ENCODE measurements at regions not wholly inside any gene's neighbourhood (a gene's known extent, or its start where the extent isn't known, plus 50 kb on each side); places are given as distances from the start of the nearest gene placed in this dataset.
"Not testable (repeated sequence)": the region's sequence is repeated elsewhere in the genome, so short reads cannot be mapped to it uniquely, and the experiment has no call there.

DNA sequence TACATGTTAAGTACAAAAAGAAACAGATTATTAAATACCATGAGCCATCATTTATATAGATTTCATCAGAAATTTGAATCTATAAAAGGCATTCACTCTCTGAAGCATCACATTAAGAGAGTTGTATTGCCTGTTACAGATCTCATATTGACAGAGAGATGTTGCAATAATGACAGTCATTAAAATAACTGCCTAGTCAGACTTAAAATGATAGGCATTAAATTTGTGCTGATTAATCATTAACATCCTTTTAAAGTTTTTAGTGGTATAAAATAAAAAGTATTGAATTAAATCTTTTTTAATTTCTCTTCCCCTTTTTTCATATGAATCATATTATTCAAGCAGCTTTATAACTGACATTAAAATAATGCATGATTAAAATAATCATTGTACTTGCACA is 404.9 kb upstream of the FAM174A start:
- no peak for DNase-seq
- intact Hi-C loops (cut with DNase I; ENCODE audit: low total_unique reads), result no loop called here
- no peak for TF ChIP-seq POLR2A (IDR thresholded peaks at IDR 0.05)
- TF ChIP-seq, protein P1, sequence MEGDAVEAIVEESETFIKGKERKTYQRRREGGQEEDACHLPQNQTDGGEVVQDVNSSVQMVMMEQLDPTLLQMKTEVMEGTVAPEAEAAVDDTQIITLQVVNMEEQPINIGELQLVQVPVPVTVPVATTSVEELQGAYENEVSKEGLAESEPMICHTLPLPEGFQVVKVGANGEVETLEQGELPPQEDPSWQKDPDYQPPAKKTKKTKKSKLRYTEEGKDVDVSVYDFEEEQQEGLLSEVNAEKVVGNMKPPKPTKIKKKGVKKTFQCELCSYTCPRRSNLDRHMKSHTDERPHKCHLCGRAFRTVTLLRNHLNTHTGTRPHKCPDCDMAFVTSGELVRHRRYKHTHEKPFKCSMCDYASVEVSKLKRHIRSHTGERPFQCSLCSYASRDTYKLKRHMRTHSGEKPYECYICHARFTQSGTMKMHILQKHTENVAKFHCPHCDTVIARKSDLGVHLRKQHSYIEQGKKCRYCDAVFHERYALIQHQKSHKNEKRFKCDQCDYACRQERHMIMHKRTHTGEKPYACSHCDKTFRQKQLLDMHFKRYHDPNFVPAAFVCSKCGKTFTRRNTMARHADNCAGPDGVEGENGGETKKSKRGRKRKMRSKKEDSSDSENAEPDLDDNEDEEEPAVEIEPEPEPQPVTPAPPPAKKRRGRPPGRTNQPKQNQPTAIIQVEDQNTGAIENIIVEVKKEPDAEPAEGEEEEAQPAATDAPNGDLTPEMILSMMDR (IDR thresholded peaks at IDR 0.05), result no peak
- Histone ChIP-seq H3K9me3 (no peaks in the 10 kb centered on the region), H3K36me3 (no peaks in the 10 kb centered on the region), H3K4me3 (no peak overlapping the region), H3K27me3 (no peaks in the 10 kb centered on the region), H3K4me1 (no peaks in the 10 kb centered on the region), H3K27ac (no peak overlapping the region)

DNA sequence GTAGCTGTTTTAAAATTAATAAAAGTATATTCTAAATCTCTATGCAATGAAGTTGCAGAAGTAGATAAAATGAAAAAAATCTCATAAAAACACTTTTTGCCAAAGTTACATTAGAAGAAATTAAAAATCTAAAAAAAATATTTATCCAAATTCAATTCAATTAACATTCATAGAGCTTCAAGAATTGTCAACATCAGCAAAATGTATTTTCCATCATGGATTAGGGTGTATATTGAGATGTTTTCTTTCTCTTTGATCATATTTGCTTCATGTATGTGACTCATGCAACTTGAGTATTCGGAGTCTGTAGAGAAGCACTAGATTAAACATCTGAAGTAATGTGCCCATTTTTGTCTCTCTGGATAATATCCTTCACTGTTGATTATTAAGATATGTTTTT is 415.3 kb upstream of the FAM174A start:
- no peaks in the 10 kb centered on the region for H3K27me3 ChIP-seq
- H3K36me3 ChIP-seq, result no peaks in the 10 kb centered on the region
- TF ChIP-seq, protein P1 (IDR thresholded peaks at IDR 0.05), result no peak
- intact Hi-C loops (cut with DNase I; ENCODE audit: low total_unique reads), result no loop called here
- no peaks in the 10 kb centered on the region for H3K4me1 ChIP-seq
- H3K9me3 ChIP-seq, result no peaks in the 10 kb centered on the region
- no peak for DNase-seq
- no peak overlapping the region for H3K4me3 ChIP-seq
- no peak overlapping the region for H3K27ac ChIP-seq

DNA sequence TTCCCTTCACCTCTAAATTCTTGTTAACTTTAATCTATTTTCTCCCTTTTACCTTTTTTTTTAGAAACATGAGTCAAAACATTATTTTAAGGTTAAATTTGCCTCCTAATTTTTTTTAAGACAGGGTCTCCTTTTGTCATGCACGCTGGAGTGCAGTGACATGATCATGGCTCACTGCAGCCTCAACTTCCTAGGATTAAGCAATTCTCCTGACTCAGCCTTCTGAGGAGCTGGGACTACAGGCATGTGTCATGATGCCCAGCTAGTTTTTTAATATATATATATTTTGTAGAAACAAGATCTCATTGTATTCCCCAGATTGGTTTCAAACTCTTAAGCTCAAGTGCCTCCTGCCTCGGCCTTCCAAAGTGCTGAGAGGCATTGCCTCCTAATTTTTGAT is 424.7 kb upstream of the FAM174A start:
- no peak for TF ChIP-seq POLR2A (IDR thresholded peaks at IDR 0.05)
- no peak overlapping the region for H3K4me3 ChIP-seq
- no peaks in the 10 kb centered on the region for H3K4me1 ChIP-seq
- DNase-seq, result no peak
- H3K27ac ChIP-seq, result no peak overlapping the region
- H3K27me3 ChIP-seq, result no peaks in the 10 kb centered on the region
- no peaks in the 10 kb centered on the region for H3K36me3 ChIP-seq
- intact Hi-C loops (cut with DNase I; ENCODE audit: low total_unique reads), result no loop called here
- H3K9me3 ChIP-seq, result no peaks in the 10 kb centered on the region

DNA sequence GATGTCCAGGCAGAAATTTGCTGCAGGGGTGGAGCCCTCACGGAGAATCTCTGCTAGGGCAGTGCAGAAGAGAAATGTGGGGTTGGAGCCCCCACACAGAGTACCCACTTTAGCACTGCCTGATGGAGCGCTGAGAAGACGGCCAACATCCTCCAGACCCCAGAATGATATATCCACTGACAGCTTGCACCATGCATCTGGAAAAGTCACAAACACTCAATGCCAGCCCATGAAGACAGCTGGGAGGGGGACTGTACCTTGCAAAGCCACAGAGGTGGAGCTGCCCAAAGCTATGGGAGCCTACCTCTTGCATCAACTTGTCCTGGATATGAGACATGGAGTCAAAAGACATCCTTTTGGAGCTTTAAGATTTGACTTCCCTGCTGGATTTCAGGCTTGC is 426.3 kb upstream of the FAM174A start:
- TF ChIP-seq, protein P1 (IDR thresholded peaks at IDR 0.05), result no peak
- TF ChIP-seq POLR2A (IDR thresholded peaks at IDR 0.05), result no peak
- intact Hi-C loops (cut with DNase I; ENCODE audit: low total_unique reads), result no loop called here
- Histone ChIP-seq H3K36me3 (no peaks in the 10 kb centered on the region), H3K4me1 (no peaks in the 10 kb centered on the region), H3K27ac (no peak overlapping the region), H3K4me3 (no peak overlapping the region), H3K9me3 (no peaks in the 10 kb centered on the region), H3K27me3 (no peaks in the 10 kb centered on the region)
- no peak for DNase-seq

DNA sequence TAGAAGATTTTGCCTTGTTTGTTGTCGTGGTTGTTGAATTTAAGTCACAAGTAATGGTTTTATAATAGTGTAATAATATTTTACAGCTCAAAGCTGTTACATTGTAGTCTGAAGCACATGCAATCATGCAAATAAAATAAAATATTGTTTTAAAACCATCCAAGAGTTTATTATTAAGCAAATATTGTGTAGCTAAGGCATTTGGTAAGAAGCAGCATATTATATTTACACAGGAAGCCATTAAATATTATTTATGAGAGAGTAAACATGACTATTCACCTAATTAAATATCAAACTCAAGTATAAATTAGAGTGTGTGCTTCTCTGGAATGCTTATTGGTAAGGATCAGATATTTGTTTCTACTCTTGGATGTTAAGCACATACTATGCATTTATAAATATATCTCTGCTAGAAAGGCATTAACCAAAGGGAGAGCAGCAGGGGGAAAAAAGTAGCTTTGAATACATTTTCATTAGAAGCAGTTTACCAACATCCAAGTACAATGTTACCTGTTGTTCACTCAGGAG is 431.5 kb upstream of the FAM174A start:
- H3K9me3 ChIP-seq; H3K36me3 ChIP-seq; H3K27ac ChIP-seq; H3K27me3 ChIP-seq; H3K4me1 ChIP-seq; DNase-seq; intact Hi-C loops (cut with DNase I; ENCODE audit: low total_unique reads); H3K4me3 ChIP-seq: not testable (repeated sequence)

DNA sequence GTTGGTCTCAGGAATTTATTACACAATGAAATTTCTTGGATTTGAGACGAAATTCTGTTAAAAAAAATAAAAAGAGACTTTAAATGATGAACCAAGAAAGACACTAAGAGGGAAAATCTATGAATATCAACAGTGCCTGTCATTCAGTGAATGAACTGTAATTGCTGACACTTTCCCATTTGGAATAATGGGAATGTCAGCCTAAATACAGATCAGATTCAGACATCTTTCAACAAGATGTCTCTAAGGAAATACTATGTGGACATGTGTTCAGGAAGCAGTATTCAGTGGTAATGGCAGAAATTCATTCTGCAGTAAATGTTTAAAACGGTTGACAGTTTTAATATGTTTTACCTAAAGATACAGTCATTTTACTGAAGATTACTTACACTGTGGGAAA is 433.7 kb upstream of the FAM174A start:
- intact Hi-C loops (cut with DNase I; ENCODE audit: low total_unique reads); H3K4me3 ChIP-seq; H3K27me3 ChIP-seq; H3K4me1 ChIP-seq; DNase-seq; H3K9me3 ChIP-seq; H3K27ac ChIP-seq; H3K36me3 ChIP-seq: not testable (repeated sequence)

DNA sequence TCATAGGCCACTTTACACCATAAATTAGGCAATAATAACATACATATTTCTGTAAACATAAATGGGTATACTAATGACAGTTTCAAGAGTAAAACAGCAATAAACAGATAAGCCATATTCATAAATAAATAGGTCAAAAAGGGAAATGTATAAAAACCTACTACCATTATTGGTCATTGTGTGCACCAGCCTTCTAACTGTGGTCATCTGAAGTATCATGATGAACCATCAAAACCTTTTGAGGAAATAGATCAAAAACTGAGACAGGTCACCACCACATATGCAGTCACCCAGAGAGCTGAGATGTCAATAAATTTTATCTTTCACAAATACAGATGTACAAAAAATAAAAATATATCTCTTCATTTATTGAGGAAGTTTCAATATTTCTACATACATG is 438.8 kb upstream of the FAM174A start:
- intact Hi-C loops (cut with DNase I; ENCODE audit: low total_unique reads); H3K27ac ChIP-seq; H3K27me3 ChIP-seq: not testable (repeated sequence)

DNA sequence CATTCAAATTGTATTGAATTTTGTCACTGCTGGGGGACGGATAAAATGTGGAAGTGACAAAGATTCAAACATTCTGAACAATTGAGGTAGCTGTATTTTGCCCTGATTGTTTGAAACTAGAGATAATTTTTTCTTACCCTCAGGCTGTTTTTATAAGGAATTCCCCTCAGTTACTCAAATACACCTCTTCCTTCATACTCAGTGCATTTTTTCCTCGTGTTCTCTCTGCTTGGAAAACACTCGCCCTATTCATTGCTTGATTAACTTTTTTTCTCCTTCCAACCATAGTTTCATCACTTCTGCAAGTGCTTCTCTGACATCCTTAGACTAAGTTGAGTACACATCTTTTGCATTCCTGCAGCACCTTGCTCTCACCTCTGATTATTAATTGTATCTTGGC is 454.5 kb upstream of the FAM174A start:
- H3K27ac ChIP-seq; DNase-seq; intact Hi-C loops (cut with DNase I; ENCODE audit: low total_unique reads): not testable (repeated sequence)

More for the DNA sequence above, 438.8 kb upstream of the FAM174A start:
- H3K36me3 ChIP-seq, H3K4me1 ChIP-seq, H3K4me3 ChIP-seq, H3K9me3 ChIP-seq, DNase-seq: not testable (repeated sequence)

DNA sequence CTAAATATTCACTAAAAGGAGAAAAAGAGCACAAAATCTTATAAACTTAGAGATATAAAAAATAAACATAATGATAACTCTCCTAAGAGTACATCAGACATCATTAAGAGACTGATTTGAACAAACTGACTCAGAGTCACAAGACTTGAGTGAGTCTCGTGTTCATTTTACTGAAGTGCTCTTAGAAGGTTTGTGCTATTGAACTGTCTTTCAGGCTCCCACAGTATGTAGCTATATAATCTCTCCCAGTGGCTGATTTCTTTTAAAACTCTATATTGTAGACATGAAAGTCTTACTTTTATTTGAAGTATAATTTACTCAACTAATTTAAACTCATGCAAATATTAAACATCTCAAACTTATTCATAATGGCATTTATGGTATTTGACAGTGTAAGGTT is 456.0 kb upstream of the FAM174A start:
- H3K27me3 ChIP-seq; H3K27ac ChIP-seq; DNase-seq; H3K4me3 ChIP-seq; H3K4me1 ChIP-seq; intact Hi-C loops (cut with DNase I; ENCODE audit: low total_unique reads); H3K9me3 ChIP-seq; H3K36me3 ChIP-seq: not testable (repeated sequence)

More for the DNA sequence above, 454.5 kb upstream of the FAM174A start:
- H3K36me3 ChIP-seq, H3K9me3 ChIP-seq, H3K4me1 ChIP-seq, H3K4me3 ChIP-seq, H3K27me3 ChIP-seq: not testable (repeated sequence)

DNA sequence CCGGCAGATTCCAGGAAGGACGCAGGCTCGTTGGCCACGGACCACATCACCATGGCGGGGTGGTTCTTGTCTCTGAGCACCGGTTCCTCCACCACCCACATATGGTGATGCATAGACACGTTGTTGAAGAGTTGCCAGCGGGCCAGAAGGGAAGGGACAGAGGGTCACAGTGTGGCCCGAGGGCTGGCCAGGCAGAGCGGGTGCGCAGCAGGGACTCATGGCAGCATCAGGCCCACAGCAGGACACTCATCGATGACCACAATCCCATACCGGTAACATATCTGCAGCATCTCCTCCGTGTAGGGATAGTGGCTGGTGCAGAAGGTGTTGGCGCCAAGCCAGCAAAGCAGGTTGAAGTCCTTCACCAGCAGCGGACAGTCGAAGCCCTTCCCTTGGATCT is 469.2 kb upstream of the FAM174A start:
- not testable (repeated sequence) for H3K27me3 ChIP-seq

More for the DNA sequence above, 469.2 kb upstream of the FAM174A start:
- H3K27ac ChIP-seq; H3K36me3 ChIP-seq; H3K4me1 ChIP-seq; DNase-seq; intact Hi-C loops (cut with DNase I; ENCODE audit: low total_unique reads); H3K4me3 ChIP-seq; H3K9me3 ChIP-seq: not testable (repeated sequence)
